HG03378 (cell line): ENCODE measurements at regions not wholly inside any gene's neighbourhood (a gene's known extent, or its start where the extent isn't known, plus 50 kb on each side); places are given as distances from the start of the nearest gene placed in this dataset.

Experiments
- ATAC-seq: cut with Tn5 transposase; IDR thresholded peaks from one replicate; pipeline ENCODE4 v1.9.1; 2021; ENCODE audit warnings: mild to moderate bottlenecking, moderate library complexity; ENCODE audit not compliant: unreplicated experiment

DNA sequence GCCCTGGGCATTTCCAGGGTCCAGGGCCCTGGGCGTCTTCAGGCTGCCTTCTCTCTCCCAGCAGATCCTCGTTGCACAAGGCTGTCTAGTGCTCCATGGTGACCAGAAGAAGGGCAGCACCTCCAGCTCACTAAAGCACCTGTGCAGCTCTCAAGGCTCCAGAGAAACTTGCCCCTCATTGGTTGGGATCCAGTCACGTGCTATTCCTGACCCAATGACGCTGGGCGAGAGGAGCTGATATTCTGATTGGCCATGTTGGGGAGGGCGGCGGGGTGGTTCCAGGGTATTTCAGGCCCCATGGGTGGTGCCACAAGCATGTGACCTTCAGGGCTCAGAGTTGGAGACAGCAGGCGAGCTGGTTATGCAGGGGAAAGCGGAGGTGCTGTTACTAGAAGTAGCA, 309.1 kb downstream of the TOX3 start:
- no peak for ATAC-seq

DNA sequence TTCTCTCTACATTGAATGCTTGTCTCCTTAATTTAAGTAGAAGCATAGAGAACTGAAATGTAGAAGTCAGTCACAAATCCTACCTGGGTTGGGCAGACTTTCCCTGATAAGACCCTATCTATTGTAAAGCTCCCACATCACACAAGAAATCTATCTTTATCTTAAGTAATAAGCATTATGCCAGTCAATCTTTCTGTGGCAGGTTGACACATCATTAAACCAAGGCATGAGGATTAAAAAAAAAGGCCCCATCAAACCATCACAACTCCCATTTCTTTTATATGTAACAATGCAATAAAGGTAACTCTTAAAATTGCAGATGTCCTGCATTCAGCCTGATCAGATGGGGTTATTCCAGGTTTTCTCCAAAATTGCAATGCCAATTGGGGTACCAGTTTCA, 311.8 kb downstream of the TOX3 start:
- ATAC-seq, result no peak

DNA sequence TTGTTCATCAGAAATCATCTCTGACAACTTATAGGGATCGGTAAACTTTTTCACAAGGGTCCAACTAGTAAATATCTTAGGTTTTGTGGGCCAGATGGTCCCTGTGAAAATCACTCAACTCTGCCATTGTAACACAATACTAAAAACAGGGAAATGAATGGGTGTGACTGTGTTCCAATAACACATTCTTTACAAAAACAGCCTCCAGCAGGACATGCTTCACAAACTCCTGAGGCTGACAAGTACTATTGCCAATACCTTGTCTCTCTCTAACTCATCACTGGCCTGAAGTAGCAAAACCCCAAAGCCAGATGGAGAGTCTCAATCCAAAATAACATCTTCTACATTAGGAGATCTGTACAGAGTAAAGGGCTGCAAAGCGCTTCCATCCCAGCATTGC, 312.3 kb downstream of the TOX3 start:
- no peak for ATAC-seq

DNA sequence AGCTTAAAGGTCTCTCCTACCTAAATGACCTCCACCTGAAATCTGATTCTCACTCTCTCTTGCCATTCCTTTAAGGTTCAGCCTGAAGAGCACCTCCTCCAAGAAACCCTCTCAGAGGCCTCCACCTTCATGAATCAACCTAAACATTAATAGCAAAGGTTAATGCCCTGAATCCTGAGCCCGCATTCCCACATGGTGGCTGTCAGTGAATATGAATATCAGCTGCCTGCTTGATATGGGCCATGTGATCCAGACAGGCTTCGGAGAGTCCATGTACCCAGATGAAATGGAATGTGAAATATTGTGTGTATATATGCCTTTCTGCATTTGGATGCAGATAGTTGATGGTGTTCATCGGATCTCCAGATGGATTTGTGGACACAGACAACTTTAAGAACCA, 317.5 kb downstream of the TOX3 start:
- no peak for ATAC-seq

DNA sequence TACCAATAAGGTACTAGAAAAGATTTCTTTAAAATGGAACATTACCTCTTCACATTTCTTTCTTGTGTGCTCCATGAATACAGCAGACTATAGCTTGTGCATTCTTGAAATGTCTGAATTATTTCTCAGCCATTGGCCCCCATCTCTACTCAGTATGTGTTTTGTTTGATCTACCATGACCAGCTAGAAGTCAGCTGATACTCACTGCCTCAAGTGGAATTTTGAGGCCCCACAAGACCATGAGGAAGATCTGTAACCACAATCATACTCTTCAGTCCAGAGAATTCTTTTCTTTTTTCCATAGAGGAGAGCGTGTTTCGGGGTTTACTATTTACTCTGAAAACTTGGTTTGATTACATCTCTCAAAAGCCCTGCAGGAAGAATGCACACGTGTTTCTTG, 319.1 kb downstream of the TOX3 start:
- ATAC-seq, result no peak

DNA sequence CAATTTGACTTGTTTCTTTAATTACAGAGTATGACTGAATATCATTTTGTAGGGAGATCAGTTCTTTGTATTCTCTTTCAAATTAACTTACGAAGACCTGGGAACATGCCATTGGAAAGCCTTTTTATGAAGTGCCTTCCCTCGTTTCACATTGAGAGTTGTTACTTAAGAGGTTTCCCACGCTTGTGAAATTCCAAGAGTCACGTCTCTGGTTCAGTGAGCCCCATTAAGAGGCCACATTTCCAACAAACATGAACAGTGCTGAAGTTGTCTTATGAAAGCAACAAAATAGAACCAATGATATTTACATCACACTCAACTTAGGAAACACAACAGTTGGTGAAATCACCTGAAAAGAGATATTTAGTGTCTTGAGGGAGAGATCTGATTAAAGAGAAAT, 334.1 kb downstream of the TOX3 start:
- ATAC-seq, result no peak

DNA sequence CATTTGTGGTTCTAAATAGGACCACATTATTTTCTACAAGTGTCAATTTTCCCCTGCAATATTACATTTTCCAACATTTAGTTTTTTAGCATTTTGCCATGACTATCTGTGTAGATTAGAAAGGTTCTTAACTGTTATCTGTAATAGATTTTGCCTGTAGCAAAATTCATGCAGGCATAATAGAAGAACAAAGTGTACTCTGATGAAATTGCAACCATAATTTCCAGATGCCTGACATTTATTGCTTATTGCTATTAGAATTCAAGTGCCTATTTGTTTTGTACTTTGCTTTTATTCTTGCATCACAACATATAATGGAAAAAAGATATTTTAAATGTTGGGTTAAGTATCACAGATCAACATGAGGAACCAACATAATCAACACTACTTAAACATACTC, 337.7 kb downstream of the TOX3 start:
- ATAC-seq, result no peak

DNA sequence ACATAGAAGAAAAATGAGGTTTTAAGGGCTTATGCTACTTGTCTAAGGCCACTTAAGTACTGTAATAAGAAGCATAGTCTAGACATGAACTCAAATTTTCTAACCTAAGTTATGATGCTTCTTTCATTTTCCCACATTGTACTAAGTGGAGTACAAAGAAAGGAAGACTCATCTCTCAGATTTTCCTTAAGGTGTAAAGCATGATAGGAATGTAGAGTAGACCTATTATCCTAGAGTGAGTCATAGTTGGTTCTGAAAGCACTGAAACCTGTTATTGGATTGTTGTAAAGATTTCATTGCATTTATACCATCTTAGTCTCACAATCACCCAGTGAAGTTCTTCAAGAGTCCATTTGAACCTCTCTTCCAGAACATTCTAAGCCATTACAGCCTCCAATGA, 343.8 kb downstream of the TOX3 start:
- no peak for ATAC-seq

DNA sequence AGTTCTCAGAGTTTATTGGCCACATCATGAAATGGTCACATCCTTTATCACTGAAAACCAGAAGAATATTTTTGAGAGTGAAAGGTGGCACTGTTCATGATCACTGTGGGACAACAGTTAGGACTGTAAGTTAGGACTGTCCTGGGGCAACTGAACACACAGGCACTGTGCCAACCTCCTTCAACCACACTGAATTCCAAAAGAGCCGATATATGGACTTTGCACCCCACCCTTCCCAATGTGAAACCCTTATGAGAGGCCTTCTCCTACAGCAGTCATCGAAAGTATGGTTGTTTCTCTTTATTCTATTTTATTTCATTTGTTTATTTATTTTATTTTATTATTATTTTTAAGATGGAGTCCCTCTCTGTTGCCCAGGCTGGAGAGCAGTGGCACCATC, 353.5 kb downstream of the TOX3 start:
- ATAC-seq, result no peak

DNA sequence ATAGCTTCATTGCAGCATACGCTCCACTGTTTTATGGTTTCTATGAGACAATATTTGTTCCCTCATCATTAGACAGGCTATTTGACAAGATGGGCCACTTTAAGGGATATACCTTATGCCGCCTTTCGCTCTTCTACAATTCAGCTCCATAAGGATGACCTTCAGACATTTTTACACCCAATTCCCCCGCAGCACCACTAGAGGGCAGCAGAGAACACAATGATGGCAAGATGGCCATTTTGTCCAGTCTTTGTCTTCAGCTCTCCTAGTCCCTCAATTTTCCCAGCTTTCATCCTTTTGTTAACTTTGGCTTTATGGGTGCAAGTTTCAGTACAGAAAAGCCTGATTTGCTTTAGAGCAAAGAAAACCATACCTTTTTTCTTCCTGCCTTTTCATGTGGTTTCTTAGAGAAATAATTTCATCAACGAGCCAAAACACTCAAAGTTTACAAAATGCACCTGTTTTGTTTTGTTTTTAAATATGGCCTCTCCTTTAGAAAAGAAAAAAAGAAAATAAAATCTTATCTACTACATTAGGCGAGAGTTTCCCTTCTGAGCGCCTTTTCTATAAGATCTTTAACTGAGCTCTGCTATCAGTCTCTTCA, 355.3 kb downstream of the TOX3 start:
- ATAC-seq, result no peak

DNA sequence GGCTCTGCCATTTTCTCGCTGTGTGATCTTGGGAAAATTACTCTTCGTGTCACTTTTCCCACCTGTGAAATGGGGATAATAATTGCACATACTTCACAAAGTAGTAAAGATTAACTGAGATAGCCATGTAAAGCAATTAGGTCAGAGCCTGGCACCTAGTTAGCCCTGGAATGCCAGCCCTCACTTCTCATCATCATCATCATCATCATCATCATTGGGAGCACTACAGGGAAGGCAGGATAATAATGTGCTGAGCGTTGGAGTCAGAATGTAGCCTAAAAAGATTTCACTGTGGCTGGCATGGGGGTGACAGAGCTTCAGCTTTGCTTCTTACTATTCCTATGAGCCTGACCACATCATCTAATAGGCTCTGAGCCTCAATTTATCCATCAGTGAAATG, 362.6 kb downstream of the TOX3 start:
- no peak for ATAC-seq

DNA sequence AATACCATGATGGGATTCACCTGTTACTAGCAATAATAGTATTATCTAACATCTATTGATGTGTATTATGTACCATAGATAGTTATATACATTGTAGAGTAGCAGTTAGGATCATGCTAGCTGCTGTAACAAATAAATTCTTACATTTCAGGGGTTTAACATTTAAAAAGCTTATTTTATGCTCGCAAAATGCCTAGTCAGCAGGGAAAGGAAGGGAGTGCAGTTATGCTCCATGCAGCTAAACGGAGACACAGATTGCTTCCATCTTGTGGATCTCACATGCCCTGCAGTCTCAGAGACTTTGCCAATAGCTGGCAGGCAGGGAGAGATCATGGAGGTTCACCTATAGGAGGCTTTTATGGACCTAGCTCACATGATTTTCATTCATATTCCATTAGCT, 364.1 kb downstream of the TOX3 start:
- ATAC-seq, result no peak

DNA sequence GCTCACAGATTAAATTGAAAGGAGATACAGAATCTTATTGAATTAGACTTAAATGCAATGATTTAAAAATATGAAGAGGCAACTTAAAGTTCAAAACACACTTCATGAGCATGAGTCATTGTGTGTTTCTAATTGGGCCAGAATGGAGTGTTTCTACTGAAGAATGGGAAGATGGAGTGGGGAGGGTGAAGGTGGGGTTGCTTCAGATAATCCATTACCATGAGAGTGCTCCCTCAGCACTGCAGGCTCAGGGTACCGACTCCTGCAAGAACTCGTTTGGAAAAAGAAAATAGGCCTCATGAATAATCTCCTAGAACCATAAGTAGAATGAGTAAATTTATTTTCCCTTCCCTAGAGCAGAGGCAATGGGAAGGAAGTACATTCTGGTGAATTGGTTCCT, 372.8 kb downstream of the TOX3 start:
- no peak for ATAC-seq

DNA sequence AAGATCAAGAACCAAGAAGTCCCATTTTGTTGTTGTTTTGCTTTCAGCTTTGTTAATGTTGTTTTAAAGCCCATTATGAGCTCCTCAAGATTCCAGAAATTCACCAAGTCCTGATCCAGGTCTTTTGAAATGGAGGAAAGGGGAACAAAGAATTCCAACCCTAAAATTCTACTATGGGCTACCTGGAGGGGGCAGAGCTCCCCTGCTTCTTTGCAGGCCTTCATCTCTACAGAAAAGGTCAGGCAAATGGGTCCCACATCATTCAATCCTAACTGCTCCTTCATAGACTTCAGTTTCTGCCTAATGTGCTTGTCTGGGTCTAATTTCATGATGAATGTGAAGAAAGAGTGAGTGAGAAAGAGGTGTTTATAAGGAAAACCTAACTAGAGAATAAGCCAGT, 375.5 kb downstream of the TOX3 start:
- no peak for ATAC-seq

DNA sequence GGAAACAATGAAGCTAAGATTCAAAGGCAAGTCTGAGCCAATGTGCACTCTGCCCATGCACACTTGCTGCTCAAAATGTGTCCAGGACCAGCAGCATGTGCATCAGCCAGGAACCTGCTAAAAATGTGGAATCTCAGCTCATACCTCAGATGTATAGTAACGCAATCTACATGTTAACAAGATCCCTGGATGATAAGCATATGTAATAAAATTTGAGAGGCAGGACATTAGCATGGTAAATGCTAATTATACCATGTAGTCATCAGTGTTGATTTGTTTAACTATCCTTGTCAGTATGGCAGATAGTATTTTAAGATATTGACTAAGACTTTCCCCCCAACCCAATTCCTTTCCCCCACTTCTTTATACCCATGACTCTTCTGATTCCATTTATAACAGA, 379.6 kb downstream of the TOX3 start:
- no peak for ATAC-seq

DNA sequence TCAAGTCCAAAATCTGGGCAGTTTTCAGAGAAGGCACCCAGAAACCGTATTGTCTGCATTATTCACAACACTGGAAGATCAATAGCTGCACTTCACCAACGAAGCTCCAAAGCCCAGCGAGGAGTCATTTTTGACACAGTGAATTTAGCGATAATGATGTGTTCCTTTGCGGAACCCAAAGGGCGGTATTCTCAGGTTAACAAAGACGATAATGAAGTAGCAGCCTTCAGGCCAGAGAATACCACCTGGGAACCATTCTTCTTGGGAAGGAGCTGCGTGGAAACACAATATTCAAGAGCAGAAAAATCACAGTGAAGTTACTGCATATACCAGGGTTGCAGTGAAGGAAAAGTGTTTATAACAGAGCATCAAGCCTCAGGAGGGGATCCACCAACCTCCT, 381.0 kb downstream of the TOX3 start:
- ATAC-seq, result no peak

DNA sequence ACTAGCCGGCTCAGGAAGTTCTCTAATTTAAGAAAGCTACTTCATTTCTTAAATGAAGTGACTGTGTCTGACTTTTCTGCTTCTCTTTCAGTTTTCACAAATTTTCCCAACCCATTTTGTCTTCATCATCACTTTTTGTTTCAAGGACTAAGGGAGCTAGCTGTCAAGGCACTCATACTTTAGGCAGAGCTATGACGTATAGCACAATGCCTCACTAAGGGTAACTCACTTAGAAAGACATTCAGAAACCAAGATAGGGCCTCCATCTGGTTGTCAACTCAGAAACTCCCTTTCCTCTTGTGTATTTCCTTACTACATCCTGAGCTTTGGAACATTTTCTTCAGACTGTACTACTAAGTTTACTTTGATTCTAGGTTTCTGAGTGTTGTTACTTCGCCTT, 397.9 kb downstream of the TOX3 start:
- no peak for ATAC-seq

DNA sequence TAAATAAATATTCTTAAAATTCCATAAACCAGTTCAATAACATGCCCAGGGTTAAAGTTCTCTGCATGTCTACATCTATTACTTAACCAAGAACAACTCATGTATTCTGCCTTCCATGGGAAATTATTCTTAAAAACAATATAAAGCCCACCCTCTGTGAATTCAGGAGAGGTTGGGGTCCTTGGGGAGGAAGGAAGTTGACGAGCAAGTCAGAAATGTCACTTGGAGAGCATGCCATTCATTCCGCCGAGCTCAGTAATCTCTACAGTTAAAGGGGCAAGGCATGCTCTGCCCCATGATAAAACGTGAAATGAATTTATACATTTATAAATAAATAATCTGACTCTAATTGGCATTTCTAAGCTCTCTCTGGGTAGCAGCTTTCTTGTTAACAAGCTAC, 405.1 kb downstream of the TOX3 start:
- no peak for ATAC-seq

DNA sequence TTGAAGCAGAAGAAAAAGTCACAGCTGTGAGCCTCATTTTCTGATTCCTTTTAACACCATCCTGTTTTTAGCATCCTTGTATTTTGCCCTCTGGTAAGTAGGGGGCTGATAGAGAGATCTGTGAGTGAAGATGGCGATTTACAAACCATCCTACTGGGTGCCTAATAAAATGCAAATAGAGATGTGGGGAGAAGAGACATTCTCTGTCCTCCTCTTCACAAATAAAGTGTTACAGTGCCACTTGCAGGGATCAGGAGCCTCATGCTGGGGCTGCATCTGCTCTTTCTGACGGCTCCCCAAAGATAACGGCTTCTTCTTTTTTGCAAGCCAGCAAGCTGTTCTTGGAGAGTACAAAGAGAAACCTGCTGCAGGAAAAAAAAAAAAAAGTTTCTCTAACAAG, 418.6 kb downstream of the TOX3 start:
- no peak for ATAC-seq

DNA sequence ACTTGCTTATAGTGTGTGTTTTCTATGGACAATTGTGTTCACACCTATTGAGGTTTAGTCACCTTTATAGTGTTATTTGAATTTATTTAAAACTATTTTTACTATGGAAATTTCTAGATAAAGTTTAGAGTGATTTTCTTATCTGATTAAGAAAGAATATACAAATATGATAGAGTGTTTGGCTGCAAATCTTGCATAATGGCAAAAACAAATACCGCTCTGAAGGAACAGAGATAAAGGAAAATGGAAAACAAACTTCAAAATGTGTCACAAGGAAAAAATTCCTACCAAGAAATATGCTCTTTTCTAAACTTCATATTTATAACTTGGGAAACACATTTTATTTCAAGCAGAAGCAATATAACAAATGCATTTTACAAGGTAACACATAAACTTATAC, 423.1 kb downstream of the TOX3 start:
- no peak for ATAC-seq

DNA sequence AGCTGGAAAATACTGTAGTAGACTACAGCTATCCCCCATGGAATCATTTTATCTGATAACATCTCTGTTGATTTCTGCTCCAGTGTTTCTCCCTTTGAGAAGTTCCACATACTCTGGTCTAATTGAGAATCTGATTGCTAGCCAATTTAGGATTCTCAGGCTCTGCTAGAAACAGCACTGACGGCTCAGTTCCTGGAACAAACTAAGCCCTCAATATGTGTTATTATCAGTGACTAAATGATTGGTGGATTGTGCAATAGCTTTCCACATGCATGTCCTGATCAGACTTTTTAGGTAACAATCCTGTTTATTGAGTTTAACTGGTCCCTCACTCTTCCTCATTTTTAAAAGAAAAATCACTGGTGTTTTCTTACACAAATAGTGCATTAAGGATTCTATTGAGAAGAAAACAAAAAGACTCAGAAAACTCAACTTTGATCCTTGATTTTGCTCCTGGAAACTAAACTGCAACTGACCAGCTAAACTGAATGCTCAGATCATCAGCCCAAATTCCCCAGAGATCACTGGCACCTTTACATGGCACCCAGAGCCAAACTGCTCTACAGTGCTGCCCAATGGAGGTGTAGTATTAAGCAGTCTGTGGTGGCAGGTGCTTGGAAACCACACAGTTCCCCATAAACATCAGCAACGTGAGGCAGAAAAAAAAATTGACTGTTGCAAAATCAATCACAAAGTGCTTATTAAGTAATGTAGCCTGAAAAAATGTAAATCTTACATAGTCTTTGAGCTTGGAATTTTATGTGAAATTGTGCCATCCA, 423.7 kb downstream of the TOX3 start:
- no peak for ATAC-seq

DNA sequence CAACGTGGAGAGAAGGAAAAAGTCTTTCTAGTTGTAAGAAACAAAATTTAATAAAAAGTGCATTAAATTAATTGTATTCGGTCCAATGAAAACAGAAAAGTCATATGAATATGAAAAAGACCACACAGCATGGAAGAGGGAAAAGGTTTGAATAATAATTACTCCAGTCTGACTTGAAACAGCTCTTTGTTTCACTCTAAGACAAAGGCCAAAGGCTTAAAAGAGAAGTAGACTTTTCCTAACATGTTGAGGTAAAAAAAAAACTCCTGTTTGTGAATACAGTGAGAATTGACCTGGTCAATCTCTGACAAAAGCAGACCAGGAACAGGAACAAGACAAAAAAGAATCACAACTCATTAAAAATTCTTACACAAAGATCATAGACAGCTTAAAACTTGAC, 429.8 kb downstream of the TOX3 start:
- no peak for ATAC-seq

DNA sequence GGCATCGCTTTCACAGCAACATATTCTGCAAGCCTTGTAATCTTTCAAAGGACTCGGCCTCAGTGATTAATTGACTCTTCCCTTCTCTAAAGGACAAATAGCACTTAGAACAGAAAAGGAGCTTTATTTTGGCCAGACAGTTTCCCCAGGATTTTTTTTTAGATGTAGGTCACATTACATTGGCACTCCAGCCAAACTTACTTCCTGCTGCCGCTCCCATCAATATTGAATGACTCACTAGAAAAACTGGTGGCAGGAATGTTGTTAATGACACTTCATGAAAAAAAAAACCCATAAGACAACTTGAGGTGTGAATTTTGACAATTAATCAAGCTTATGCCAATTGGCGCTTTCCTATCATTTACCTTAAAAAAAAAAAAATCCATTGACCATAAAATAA, 432.6 kb downstream of the TOX3 start:
- ATAC-seq, result no peak
